ENCODE measurements at regions not wholly inside any gene's neighbourhood (a gene's known extent, or its start where the extent isn't known, plus 50 kb on each side); places are given as distances from the start of the nearest gene placed in this dataset.
"Not testable (repeated sequence)": the region's sequence is repeated elsewhere in the genome, so short reads cannot be mapped to it uniquely, and the experiment has no call there.

DNA sequence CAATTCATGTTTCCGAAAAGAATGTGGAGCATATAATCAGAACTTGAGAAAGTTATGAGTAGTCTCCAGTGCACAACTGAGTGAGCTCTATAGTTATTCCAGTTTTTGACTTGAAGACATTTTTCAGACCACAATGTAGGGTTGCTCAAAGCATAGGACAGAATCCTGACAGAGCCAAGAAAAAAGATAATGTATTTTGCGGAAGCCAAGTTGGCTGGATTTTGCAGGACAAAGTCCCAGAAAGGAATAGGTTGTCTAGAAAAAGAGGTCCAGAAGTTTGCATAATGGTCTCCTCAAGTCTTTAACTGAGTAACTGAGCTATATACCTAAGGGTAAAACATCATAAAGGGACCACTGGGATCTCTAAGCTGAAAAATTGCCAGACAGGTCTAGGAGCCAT lies 1028.0 kb downstream of the TAF11L14 start:
- no peaks in the 10 kb centered on the region for H3K36me3 ChIP-seq (ENCODE audit: control insufficient read depth in 2 of 2, extremely low read depth in 1 of 2, insufficient read depth in 2 of 2, low read length in 2 of 2)
- no peaks in the 10 kb centered on the region for H3K79me2 ChIP-seq (ENCODE audit: control insufficient read depth, insufficient read depth, low read length)
- dilution Hi-C loops (cut with MboI; ENCODE audit: extremely low pct_ligation_motif_present, low sequenced_read_pairs) = no loop called here
- no peaks in the 10 kb centered on the region for H3K4me1 ChIP-seq (ENCODE audit: control insufficient read depth, extremely low read depth, insufficient read depth, low read length)
- H3K27ac ChIP-seq (ENCODE audit: control insufficient read depth, insufficient read depth, low read length) = no peak overlapping the region
- H3K9me1 ChIP-seq (ENCODE audit: control insufficient read depth, extremely low read depth, insufficient read depth, low read length) = no peaks in the 10 kb centered on the region
- H3K4me2 ChIP-seq (ENCODE audit: control insufficient read depth, extremely low read depth, insufficient read depth, low read depth, low read length) = no peak overlapping the region
- TF ChIP-seq, protein P1, sequence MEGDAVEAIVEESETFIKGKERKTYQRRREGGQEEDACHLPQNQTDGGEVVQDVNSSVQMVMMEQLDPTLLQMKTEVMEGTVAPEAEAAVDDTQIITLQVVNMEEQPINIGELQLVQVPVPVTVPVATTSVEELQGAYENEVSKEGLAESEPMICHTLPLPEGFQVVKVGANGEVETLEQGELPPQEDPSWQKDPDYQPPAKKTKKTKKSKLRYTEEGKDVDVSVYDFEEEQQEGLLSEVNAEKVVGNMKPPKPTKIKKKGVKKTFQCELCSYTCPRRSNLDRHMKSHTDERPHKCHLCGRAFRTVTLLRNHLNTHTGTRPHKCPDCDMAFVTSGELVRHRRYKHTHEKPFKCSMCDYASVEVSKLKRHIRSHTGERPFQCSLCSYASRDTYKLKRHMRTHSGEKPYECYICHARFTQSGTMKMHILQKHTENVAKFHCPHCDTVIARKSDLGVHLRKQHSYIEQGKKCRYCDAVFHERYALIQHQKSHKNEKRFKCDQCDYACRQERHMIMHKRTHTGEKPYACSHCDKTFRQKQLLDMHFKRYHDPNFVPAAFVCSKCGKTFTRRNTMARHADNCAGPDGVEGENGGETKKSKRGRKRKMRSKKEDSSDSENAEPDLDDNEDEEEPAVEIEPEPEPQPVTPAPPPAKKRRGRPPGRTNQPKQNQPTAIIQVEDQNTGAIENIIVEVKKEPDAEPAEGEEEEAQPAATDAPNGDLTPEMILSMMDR (optimal IDR thresholded peaks at IDR 0.05 in 1 of 3, IDR thresholded peaks at IDR 0.05 in 1 of 3, conservative IDR thresholded peaks at IDR 0.05 in 1 of 3; ENCODE audit: extremely low read depth in 1 of 3, insufficient read depth in 2 of 3, low read length in 3 of 3) = no peak
- no peak for TF ChIP-seq EZH2 (IDR thresholded peaks at IDR 0.05; ENCODE audit: low read length)
- no peaks in the 10 kb centered on the region for H3K9me3 ChIP-seq (ENCODE audit: control insufficient read depth, low read depth, low read length)
- DNase-seq (ENCODE audit: low read depth, low spot score) (no peak), FAIRE-seq (no peak)
- no peak overlapping the region for H3K9ac ChIP-seq (ENCODE audit: control insufficient read depth, extremely low read depth, insufficient read depth, low read length)
- no peak overlapping the region for H2AFZ ChIP-seq (ENCODE audit: control insufficient read depth, low read length)
- H3K4me3 ChIP-seq (ENCODE audit: control insufficient read depth in 2 of 3, extremely low read depth in 1 of 3, insufficient read depth in 2 of 3, low read depth in 1 of 3, low read length in 3 of 3) = no peak overlapping the region
- no peaks in the 10 kb centered on the region for H3K27me3 ChIP-seq (ENCODE audit: control insufficient read depth, extremely low read depth, insufficient read depth, low read length)
- H4K20me1 ChIP-seq (ENCODE audit: control insufficient read depth, extremely low read depth, insufficient read depth, low read length) = no peaks in the 10 kb centered on the region

DNA sequence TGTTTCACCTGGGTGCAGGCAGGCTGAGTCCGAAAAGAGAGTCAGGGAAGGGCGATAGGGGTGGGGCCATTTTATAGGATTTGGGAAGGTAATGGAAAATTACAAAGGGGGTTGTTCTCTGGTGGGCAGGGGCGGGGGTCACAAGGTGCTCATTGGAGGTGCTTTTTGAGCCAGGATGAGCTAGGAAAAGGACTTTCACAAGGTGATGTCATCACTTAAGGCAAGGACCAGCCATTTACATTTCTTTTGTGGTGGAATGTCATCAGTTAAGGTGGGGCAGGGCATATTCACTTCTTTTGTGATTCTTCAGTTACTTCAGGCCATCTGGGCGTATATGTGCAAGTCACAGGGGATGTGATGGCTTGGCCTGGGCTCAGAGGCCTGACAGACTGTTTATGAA lies 1040.0 kb downstream of the TAF11L14 start:
- H3K9me1 ChIP-seq (ENCODE audit: control insufficient read depth, extremely low read depth, insufficient read depth, low read length); H4K20me1 ChIP-seq (ENCODE audit: control insufficient read depth, extremely low read depth, insufficient read depth, low read length); H3K4me1 ChIP-seq (ENCODE audit: control insufficient read depth, extremely low read depth, insufficient read depth, low read length); H3K27ac ChIP-seq (ENCODE audit: control insufficient read depth, insufficient read depth, low read length); H3K9me3 ChIP-seq (ENCODE audit: control insufficient read depth, low read depth, low read length); H3K79me2 ChIP-seq (ENCODE audit: control insufficient read depth, insufficient read depth, low read length); H3K36me3 ChIP-seq (ENCODE audit: control insufficient read depth in 2 of 2, extremely low read depth in 1 of 2, insufficient read depth in 2 of 2, low read length in 2 of 2); dilution Hi-C loops (cut with MboI; ENCODE audit: extremely low pct_ligation_motif_present, low sequenced_read_pairs); H3K4me3 ChIP-seq (ENCODE audit: control insufficient read depth in 2 of 3, extremely low read depth in 1 of 3, insufficient read depth in 2 of 3, low read depth in 1 of 3, low read length in 3 of 3); H2AFZ ChIP-seq (ENCODE audit: control insufficient read depth, low read length); H3K9ac ChIP-seq (ENCODE audit: control insufficient read depth, extremely low read depth, insufficient read depth, low read length); FAIRE-seq; H3K4me2 ChIP-seq (ENCODE audit: control insufficient read depth, extremely low read depth, insufficient read depth, low read depth, low read length); H3K27me3 ChIP-seq (ENCODE audit: control insufficient read depth, extremely low read depth, insufficient read depth, low read length); DNase-seq (ENCODE audit: low read depth, low spot score): not testable (repeated sequence)

DNA sequence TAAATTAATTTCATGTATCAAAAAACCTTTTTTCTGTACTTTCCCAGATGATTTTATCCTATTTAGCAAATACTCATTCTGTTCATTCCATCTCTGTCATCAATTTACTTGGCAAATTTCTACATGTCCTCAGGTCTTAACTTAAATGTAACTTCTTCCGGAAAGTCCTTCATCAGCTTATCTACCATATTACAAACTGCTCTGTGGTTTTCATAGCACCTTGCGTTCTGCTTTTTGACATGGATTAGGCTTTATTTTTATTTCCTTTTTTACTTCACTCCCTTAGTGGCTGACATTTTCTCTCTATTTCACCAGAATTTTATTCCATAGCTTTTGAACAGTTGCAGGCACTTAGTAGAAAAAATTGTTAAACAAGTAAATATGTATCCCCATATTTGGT lies 1040.8 kb downstream of the TAF11L14 start:
- dilution Hi-C loops (cut with MboI; ENCODE audit: extremely low pct_ligation_motif_present, low sequenced_read_pairs) = no loop called here
- Histone ChIP-seq H3K4me2 (ENCODE audit: control insufficient read depth, extremely low read depth, insufficient read depth, low read depth, low read length) (no peak overlapping the region), H4K20me1 (ENCODE audit: control insufficient read depth, extremely low read depth, insufficient read depth, low read length) (no peaks in the 10 kb centered on the region), H3K9me1 (ENCODE audit: control insufficient read depth, extremely low read depth, insufficient read depth, low read length) (no peaks in the 10 kb centered on the region), H3K4me1 (ENCODE audit: control insufficient read depth, extremely low read depth, insufficient read depth, low read length) (no peaks in the 10 kb centered on the region), H3K4me3 (ENCODE audit: control insufficient read depth in 2 of 3, extremely low read depth in 1 of 3, insufficient read depth in 2 of 3, low read depth in 1 of 3, low read length in 3 of 3) (no peak overlapping the region), H3K27ac (ENCODE audit: control insufficient read depth, insufficient read depth, low read length) (no peak overlapping the region), H3K36me3 (ENCODE audit: control insufficient read depth in 2 of 2, extremely low read depth in 1 of 2, insufficient read depth in 2 of 2, low read length in 2 of 2) (no peaks in the 10 kb centered on the region), H2AFZ (ENCODE audit: control insufficient read depth, low read length) (no peak overlapping the region), H3K9ac (ENCODE audit: control insufficient read depth, extremely low read depth, insufficient read depth, low read length) (no peak overlapping the region), H3K9me3 (ENCODE audit: control insufficient read depth, low read depth, low read length) (no peaks in the 10 kb centered on the region), H3K27me3 (ENCODE audit: control insufficient read depth, extremely low read depth, insufficient read depth, low read length) (no peaks in the 10 kb centered on the region), H3K79me2 (ENCODE audit: control insufficient read depth, insufficient read depth, low read length) (no peaks in the 10 kb centered on the region)
- DNase-seq (ENCODE audit: low read depth, low spot score) (no peak), FAIRE-seq (no peak)
- TF ChIP-seq, protein P1 (optimal IDR thresholded peaks at IDR 0.05 in 1 of 3, IDR thresholded peaks at IDR 0.05 in 1 of 3, conservative IDR thresholded peaks at IDR 0.05 in 1 of 3; ENCODE audit: extremely low read depth in 1 of 3, insufficient read depth in 2 of 3, low read length in 3 of 3) = no peak
- TF ChIP-seq EZH2 (IDR thresholded peaks at IDR 0.05; ENCODE audit: low read length) = no peak
